CD4-positive, alpha-beta T cell (primary cell): ENCODE measurements at regions not wholly inside any gene's neighbourhood (a gene's known extent, or its start where the extent isn't known, plus 50 kb on each side); places are given as distances from the start of the nearest gene placed in this dataset.

ENCODE experiments used
- ATAC-seq: fragments of 200-7000 bp; cut with Tn5 transposase; one replicate; pipeline ENCODE4 v1.10.0; 2022; ENCODE audit warnings: mild to moderate bottlenecking; ENCODE audit not compliant: poor library complexity
- CTCF ChIA-PET: fragments of 350-600 bp; sonication (Branson Sonifier 250); formaldehyde crosslinking; loops from one replicate; lab custom pipeline; 2021; ENCODE audit warnings: antibody characterized with exemption, inconsistent platforms; lab: Charles Lee
- POLR2A ChIA-PET: fragments of 350-600 bp; sonication (Branson Sonifier 250); formaldehyde crosslinking; loops from one replicate; lab custom pipeline; 2021; ENCODE audit warnings: antibody characterized with exemption, inconsistent platforms; lab: Charles Lee
- DNase-seq, 14 experiments: peaks; one replicate each; pipeline ENCODE4 v3.0.0-alpha.2; 2013 to 2020; ENCODE audit warnings: mixed read lengths in 2 of 14
- H3K27ac ChIP-seq, 2 donors: one replicate each; pipeline versions ENCODE4 v1.5.1 to v1.7.0; 2013; ENCODE audit warnings: low read length in 2 of 2, low read depth in 1 of 2, mild to moderate bottlenecking in 1 of 2
- H3K27me3 ChIP-seq, 2 experiments: 1 replicate in 1 of 2; 2 replicates in 1 of 2; pipeline versions ENCODE4 v1.6.1 to v1.7.0; 2013; ENCODE audit warnings: low read length in 2 of 2, control low read depth in 1 of 2, mild to moderate bottlenecking in 1 of 2, moderate library complexity in 1 of 2; ENCODE audit not compliant: insufficient read depth in 2 of 2, control insufficient read depth in 1 of 2
- H3K36me3 ChIP-seq: one replicate; pipeline ENCODE4 v1.6.1; 2013; ENCODE audit warnings: low read length, control low read depth; ENCODE audit not compliant: insufficient read depth
- H3K4me1 ChIP-seq: one replicate; pipeline ENCODE4 v1.6.1; 2013; ENCODE audit warnings: low read length, control low read depth; ENCODE audit not compliant: insufficient read depth
- H3K4me3 ChIP-seq: one replicate; pipeline ENCODE4 v1.5.1; 2013; ENCODE audit warnings: mild to moderate bottlenecking, low read length, moderate library complexity
- H3K9me3 ChIP-seq, 2 experiments: 1 replicate in 1 of 2; 2 replicates in 1 of 2; pipeline versions ENCODE4 v1.6.1 to v1.7.0; 2013; ENCODE audit warnings: low read length in 2 of 2, mild to moderate bottlenecking in 2 of 2, control low read depth in 1 of 2, moderate library complexity in 1 of 2; ENCODE audit not compliant: control insufficient read depth in 1 of 2, insufficient read depth in 1 of 2
- H3K27ac Mint-ChIP-seq: one replicate; pipeline ENCODE4 v1.8.0; 2020; ENCODE audit warnings: mixed read lengths
- H3K27me3 Mint-ChIP-seq: one replicate; pipeline ENCODE4 v1.8.0; 2021; ENCODE audit warnings: mixed read lengths
- H3K36me3 Mint-ChIP-seq: one replicate; pipeline ENCODE4 v1.8.0; 2021; ENCODE audit warnings: low read depth, mixed read lengths
- H3K4me1 Mint-ChIP-seq: one replicate; pipeline ENCODE4 v1.8.0; 2021; ENCODE audit warnings: low read depth, mixed read lengths
- H3K4me3 Mint-ChIP-seq: one replicate; pipeline ENCODE4 v1.8.0; 2020; ENCODE audit warnings: mild to moderate bottlenecking, mixed read lengths
- H3K9me3 Mint-ChIP-seq: one replicate; pipeline ENCODE4 v1.8.0; 2020; ENCODE audit warnings: mixed read lengths
- intact Hi-C, 2 experiments: fragments of 100-400 bp; cut with DNase I in 1 of 2; cut with micrococcal nuclease in 1 of 2; formaldehyde crosslinking; loops; one replicate each; pipeline versions ENCODE4 v1.15.1 to v1.9.0; 2023 to 2025; cut with DNase I, micrococcal nuclease
- TF ChIP-seq, protein P1 (sequence below): fragments of 200-600 bp; IDR thresholded peaks from one replicate; pipeline ENCODE4 v1.8.0; 2022; ENCODE audit warnings: antibody characterized with exemption, mild to moderate bottlenecking

DNA sequence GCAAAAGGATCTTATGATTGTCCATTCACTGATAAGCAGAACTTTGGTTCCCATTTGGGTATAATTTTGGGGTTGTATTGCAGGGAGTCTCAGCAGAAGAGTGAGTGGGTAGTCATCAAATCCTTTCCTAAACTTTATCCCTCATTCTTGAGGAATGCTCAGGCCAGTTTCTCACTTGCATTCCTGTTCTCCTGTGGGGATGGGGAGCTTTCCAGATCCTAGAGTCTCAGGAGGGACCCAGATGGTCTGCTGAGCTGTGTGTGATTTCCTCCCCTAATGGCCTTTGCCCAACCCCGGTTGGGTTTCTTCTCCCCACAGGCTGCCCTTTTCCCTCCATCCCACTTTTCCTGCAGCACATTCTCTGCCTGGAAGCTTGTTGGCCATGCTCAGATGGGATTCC lies 79.9 kb downstream of the MIAT start:
- TF ChIP-seq, protein P1, sequence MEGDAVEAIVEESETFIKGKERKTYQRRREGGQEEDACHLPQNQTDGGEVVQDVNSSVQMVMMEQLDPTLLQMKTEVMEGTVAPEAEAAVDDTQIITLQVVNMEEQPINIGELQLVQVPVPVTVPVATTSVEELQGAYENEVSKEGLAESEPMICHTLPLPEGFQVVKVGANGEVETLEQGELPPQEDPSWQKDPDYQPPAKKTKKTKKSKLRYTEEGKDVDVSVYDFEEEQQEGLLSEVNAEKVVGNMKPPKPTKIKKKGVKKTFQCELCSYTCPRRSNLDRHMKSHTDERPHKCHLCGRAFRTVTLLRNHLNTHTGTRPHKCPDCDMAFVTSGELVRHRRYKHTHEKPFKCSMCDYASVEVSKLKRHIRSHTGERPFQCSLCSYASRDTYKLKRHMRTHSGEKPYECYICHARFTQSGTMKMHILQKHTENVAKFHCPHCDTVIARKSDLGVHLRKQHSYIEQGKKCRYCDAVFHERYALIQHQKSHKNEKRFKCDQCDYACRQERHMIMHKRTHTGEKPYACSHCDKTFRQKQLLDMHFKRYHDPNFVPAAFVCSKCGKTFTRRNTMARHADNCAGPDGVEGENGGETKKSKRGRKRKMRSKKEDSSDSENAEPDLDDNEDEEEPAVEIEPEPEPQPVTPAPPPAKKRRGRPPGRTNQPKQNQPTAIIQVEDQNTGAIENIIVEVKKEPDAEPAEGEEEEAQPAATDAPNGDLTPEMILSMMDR = no peak
- peaks cover 46% of the 10 kb centered on the region for H3K36me3 ChIP-seq
- Mint-ChIP-seq H3K4me3 (no peak overlapping the region), H3K36me3 (peaks cover 82% of the 10 kb centered on the region), H3K9me3 (no peaks in the 10 kb centered on the region), H3K27me3 (no peaks in the 10 kb centered on the region), H3K4me1 (peaks cover 3% of the 10 kb centered on the region), H3K27ac (no peak overlapping the region)
- ChIA-PET CTCF (no interaction called here), POLR2A (no interaction called here)
- no peak overlapping the region for H3K27ac ChIP-seq
- intact Hi-C loops = no loop called here
- no peaks in the 10 kb centered on the region for H3K27me3 ChIP-seq
- no peaks in the 10 kb centered on the region for H3K4me1 ChIP-seq
- no peak overlapping the region for H3K4me3 ChIP-seq
- DNase-seq = no peak
- no peaks in the 10 kb centered on the region for H3K9me3 ChIP-seq
- no peak for ATAC-seq

GRCh38 chr22:26740253-26740652 lies 82.9 kb downstream of the MIAT start:
- H3K4me3 ChIP-seq = no peak overlapping the region
- Mint-ChIP-seq H3K9me3 (no peaks in the 10 kb centered on the region), H3K4me1 (peaks cover 5% of the 10 kb centered on the region), H3K4me3 (no peak overlapping the region), H3K36me3 (peaks cover 70% of the 10 kb centered on the region), H3K27me3 (no peaks in the 10 kb centered on the region), H3K27ac (no peak overlapping the region)
- no peak overlapping the region for H3K27ac ChIP-seq
- intact Hi-C loops = no loop called here
- DNase-seq = no peak
- peaks cover 44% of the 10 kb centered on the region for H3K36me3 ChIP-seq
- POLR2A ChIA-PET = no interaction called here
- no peaks in the 10 kb centered on the region for H3K27me3 ChIP-seq
- CTCF ChIA-PET = interaction anchor here (1.1 to 1.7 kb wide), 2 partner anchors 16 to 61 kb away, joined by 4 read pairs; no protein-coding TSS in a partner anchor
- H3K9me3 ChIP-seq = no peaks in the 10 kb centered on the region
- TF ChIP-seq, protein P1 = no peak
- ATAC-seq = no peak
- no peaks in the 10 kb centered on the region for H3K4me1 ChIP-seq

DNA sequence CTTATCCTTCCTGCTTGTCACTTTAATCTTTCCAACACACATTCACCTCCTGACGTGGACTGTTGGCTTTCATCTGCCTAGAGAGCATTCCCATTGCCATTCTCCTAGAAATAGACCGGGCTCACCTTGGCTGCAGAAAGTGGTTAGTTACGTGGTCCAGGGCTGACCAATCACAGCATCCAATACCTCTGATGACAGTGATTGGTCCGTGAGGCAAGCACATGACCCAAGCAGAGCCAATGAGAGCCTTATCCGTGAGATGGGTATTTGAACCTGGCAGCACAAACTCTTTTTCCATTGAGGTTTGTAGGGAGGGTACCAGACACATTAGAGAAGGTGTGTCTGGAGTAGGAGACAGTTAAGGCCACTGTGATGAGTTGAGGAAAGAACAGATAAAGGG lies 85.8 kb downstream of the MIAT start:
- H3K36me3 Mint-ChIP-seq = peaks cover 67% of the 10 kb centered on the region

More for the DNA sequence above, 85.8 kb downstream of the MIAT start:
- DNase-seq (no peak), ATAC-seq (no peak)
- Mint-ChIP-seq H3K27me3 (no peaks in the 10 kb centered on the region), H3K9me3 (no peaks in the 10 kb centered on the region), H3K4me1 (peaks cover 18% of the 10 kb centered on the region), H3K27ac (no peak overlapping the region), H3K4me3 (no peak overlapping the region)
- Histone ChIP-seq H3K9me3 (no peaks in the 10 kb centered on the region), H3K4me3 (no peak overlapping the region), H3K36me3 (peaks cover 30% of the 10 kb centered on the region), H3K27me3 (no peaks in the 10 kb centered on the region), H3K4me1 (no peaks in the 10 kb centered on the region), H3K27ac (no peak overlapping the region)
- TF ChIP-seq, protein P1 = no peak
- ChIA-PET CTCF (no interaction called here), POLR2A (no interaction called here)
- intact Hi-C loops = no loop called here
